H54 (cell line): ENCODE measurements at regions not wholly inside any gene's neighbourhood (a gene's known extent, or its start where the extent isn't known, plus 50 kb on each side); places are given as distances from the start of the nearest gene placed in this dataset.

Source experiments
- DNase-seq: peaks from one replicate; pipeline ENCODE4 v3.0.0; 2011; ENCODE audit warnings: low spot score, mixed read lengths; ENCODE audit not compliant: insufficient read length
- FAIRE-seq: peaks from 3 replicates; lab custom pipeline; 2011; peaks lifted over from hg19 to GRCh38; lab: Jason Lieb, UNC
- POLR2A ChIP-seq: IDR thresholded peaks from 2 replicates; pipeline ENCODE4 v1.6.1; 2011; ENCODE audit warnings: low read depth, mild to moderate bottlenecking, low read length

GRCh38 chr4:135385830-135386581, 1184.4 kb upstream of the PABPC4L start:
- no peak for TF ChIP-seq POLR2A
- DNase-seq (no peak), FAIRE-seq (no peak)

DNA sequence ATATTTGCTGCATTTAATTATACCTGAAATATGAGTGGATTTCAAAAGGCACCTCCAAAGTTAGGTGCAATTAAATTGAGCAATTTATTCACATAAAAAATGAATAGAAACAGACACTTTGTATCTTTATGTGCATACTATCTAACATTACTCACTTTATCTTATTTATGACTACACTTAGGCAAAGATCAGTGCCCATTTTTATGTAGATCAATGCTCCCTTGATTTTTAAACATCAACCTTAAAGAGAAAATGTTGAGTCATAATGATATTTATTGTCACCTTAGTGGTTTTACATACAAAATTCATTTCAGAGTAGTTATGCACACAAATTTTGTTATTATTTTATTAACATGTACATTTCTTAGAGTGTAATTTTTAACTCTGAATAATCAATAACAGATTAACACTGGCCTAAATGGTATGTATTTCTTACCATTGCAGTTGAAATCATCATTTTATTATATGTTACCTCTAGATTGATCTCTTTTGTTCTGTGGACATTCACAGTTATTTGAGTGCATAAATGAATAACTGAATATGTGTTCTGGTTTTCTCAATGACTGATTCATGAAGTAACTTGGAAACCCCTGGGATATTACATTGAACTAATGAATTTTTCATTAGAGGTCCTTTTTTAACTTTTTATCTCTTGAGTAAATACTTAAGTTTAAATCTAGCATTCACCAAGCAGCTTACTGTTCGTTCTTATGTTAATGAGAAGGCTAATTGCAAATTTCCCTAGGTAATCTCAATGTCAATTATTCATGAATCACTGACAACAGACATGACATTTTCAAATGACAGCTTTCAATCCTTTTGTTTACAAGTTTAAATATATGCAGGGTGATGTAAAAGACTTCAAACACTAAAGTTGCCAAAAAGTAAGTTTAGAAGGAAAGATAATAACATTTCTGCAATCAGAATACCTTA, 1182.0 kb upstream of the PABPC4L start:
- no peak for TF ChIP-seq POLR2A
- FAIRE-seq: no peak
- DNase-seq: no peak

DNA sequence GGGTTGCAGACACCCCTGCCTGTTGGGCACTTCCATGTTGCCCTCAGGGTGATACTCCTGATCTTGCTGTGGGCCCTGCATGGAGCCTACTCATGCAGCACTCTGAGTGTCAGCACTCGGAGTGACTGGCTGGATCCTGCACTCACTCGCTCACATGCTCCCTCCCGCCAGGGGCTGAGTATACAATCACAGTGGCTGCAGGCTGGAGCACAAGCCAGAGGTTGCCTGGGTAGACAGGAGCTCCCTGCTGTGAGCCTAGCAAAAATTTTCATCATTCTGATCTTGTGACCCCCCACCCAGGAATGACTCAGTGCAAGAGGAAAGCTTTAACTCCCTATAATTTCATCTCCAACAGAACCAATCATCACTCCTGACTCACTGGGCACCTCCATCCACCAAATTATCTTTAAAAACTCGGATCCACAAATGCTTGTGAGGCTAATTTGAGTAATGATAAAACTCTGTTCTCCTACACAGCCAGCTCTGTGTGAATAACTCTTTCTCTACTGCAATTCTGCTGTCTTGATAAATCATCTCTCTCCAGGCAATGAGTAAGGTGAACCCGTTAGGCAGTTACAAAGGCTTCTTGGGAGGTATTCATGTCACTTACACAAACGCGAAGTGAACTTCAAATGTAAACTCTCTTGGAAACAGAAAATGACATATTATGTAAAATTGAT, 1180.8 kb upstream of the PABPC4L start:
- no peak for TF ChIP-seq POLR2A
- FAIRE-seq: no peak
- no peak for DNase-seq

GRCh38 chr4:135372131-135372530, 1170.5 kb upstream of the PABPC4L start:
- no peak for FAIRE-seq
- no peak for DNase-seq
- no peak for TF ChIP-seq POLR2A

DNA sequence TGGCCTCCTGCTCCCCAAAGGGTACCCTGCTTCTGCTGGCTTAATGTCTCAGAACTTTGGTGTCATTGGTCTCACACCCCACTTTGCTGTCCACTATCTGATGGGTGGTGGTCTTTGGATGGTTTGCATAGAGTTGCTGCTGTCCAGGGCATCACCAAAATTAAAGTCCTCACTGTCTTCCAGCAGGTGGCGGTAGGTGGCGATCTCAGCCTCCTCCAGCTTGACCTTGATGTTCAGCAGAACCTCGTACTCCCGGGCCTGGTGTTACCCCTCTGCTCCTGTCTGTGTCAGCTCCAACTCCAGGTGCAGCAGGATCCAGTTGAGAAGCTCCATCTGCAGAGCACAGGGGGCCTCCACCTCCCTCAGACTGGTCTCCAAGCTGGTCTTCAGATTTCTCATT, 1169.5 kb upstream of the PABPC4L start:
- no peak for TF ChIP-seq POLR2A
- no peak for FAIRE-seq
- no peak for DNase-seq

DNA sequence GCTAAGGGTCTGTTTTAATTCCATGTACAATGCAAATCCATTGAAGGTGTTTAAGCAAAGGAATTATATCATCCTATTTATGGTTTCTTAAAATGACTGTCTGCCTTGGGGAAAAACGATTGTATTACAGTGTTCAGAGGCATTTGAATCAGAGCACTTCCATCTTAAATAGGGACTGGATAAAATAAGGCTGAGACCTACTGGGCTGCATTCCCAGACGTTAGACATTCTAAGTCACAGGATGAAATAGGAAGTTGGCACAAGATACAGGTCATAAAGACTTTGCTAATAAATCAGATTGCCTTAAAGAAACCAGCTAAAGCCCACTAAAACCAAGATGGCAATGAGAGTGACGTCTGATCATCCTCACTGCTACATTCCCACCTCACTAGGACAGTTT, 1167.2 kb upstream of the PABPC4L start:
- no peak for FAIRE-seq
- TF ChIP-seq POLR2A: no peak
- no peak for DNase-seq

DNA sequence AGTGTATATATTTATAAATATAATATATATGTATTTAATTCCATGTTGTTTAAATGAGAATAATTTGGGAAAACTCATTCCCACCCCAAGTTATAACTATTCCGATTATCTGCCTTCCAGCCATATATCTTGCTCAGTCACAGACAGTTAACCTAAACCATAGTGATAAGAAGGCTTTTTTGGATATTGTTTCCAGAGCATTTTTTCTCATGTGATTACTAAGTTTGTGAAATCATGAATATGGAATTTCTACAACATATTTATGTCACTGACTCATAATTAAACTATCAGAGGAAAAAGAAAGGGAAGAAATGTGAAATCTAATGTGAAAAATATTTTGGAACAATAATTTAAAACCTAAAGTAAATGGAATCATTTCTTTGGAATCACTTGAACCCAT, 1163.5 kb upstream of the PABPC4L start:
- no peak for FAIRE-seq

GRCh38 chr4:135359128-135359527, 1157.5 kb upstream of the PABPC4L start:
- FAIRE-seq: no peak
- no peak for TF ChIP-seq POLR2A

More for the DNA sequence above, 1163.5 kb upstream of the PABPC4L start:
- DNase-seq: no peak
- TF ChIP-seq POLR2A: no peak

DNA sequence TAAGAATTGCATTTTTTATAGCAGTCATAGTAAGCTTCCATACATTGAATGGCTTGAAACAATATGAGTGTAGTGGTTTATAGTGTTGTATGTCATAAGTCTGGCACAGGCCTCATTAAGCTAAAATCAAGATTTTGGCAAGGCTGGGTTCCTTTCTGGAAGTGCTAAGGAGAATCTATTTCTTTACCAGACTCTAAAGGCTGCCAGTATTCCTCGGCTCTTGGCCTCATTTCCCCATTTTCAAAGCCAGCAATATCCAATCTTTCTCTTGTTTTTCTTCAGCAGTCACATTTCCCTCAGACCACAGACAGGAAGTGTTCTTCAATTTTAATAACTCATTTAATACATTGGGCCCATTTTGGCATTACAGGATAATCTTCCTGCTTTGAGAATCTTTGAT, 1155.5 kb upstream of the PABPC4L start:
- TF ChIP-seq POLR2A: no peak
- no peak for FAIRE-seq

More at GRCh38 chr4:135359128-135359527, 1157.5 kb upstream of the PABPC4L start:
- DNase-seq: no peak

GRCh38 chr4:135354876-135355275, 1153.3 kb upstream of the PABPC4L start:
- DNase-seq: no peak
- no peak for TF ChIP-seq POLR2A
- no peak for FAIRE-seq

More for the DNA sequence above, 1155.5 kb upstream of the PABPC4L start:
- no peak for DNase-seq

GRCh38 chr4:135353008-135353407, 1151.4 kb upstream of the PABPC4L start:
- DNase-seq: no peak
- no peak for TF ChIP-seq POLR2A
- FAIRE-seq: no peak

GRCh38 chr4:135344492-135344891, 1142.9 kb upstream of the PABPC4L start:
- no peak for TF ChIP-seq POLR2A
- FAIRE-seq: no peak
- no peak for DNase-seq

DNA sequence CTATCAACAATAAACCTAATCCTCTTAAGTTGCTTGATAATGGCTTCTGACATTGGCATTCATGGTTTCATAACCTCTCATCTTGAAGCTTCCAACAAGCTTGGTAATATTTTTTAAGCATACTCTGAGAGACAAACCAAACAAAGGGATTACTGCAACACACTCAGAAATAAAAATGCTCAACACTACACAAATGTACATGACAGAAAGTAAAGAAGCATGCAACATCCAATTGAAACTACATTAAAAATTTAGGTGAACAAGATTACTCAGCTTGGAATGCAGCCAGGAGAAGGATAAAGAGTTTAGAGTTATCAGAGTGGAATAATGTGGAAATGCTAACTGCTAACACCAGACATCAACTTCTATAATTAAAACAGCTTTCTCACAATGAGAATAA, 1136.6 kb upstream of the PABPC4L start:
- FAIRE-seq: no peak
- no peak for TF ChIP-seq POLR2A
- no peak for DNase-seq

DNA sequence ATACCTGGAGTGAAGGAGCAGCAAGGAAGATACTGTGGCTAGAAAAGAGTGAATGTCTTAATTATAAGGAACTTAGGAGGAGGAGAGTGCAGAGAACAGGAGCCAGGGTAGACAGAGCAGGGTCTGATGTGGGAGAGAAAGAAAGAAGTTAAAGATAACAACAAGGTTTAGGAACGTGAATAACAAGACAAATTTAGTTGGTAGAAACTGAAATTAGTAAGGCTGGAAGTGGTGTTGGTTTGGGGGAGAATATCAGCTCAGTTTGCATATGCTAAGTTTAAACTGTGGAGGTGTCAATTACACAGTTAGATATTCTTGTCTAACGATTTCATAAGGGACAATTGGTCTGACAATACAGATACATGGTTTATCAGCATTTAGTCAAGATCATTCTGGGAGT, 1123.7 kb upstream of the PABPC4L start:
- no peak for TF ChIP-seq POLR2A
- FAIRE-seq (no peak), DNase-seq (no peak)
